Right lobe of liver (tissue), 4 donors: ENCODE measurements at regions not wholly inside any gene's neighbourhood (a gene's known extent, or its start where the extent isn't known, plus 50 kb on each side); places are given as distances from the start of the nearest gene placed in this dataset.

Experiments used
- CTCF ChIP-seq, 4 donors: fragments of 200-600 bp in 3 of 4; fragments of 450-650 bp in 1 of 4; IDR thresholded peaks; one replicate each; pipeline versions ENCODE4 v1.5.1 to v1.8.0; 2016 to 2022; ENCODE audit warnings: antibody characterized with exemption in 4 of 4, mild to moderate bottlenecking in 2 of 4
- POLR2A ChIP-seq: fragments of 450-650 bp; IDR thresholded peaks from one replicate; pipeline ENCODE4 v1.6.1; 2017; ENCODE audit warnings: antibody characterized with exemption, mild to moderate bottlenecking
- donor health status: DM: no; HTN: no; CAD: no.
- donor health status: DM: no; HTN: no; CAD: no.
- donor health status: DM: no; HTN: yes; CAD: no.

- no peak for TF ChIP-seq CTCF (IDR thresholded peaks at IDR 0.05)
- no peak for TF ChIP-seq POLR2A
These were observed 358.8 kb upstream of the TRPC7 start for GRCh38 chr5:136724161-136724560.
